HG03565 (cell line): ENCODE measurements at regions not wholly inside any gene's neighbourhood (a gene's known extent, or its start where the extent isn't known, plus 50 kb on each side); places are given as distances from the start of the nearest gene placed in this dataset.
"Not testable (repeated sequence)": the region's sequence is repeated elsewhere in the genome, so short reads cannot be mapped to it uniquely, and the experiment has no call there.

Experiments used
- ATAC-seq: cut with Tn5 transposase; IDR thresholded peaks from one replicate; pipeline ENCODE4 v1.9.1; 2021; ENCODE audit warnings: mild to moderate bottlenecking, moderate library complexity; ENCODE audit not compliant: unreplicated experiment

GRCh38 chr10:28137907-28138880 lies 139.3 kb upstream of the ODAD2 start:
- ATAC-seq, result no peak

- no peak for ATAC-seq
Measured at GRCh38 chr10:28135258-28135657, 136.4 kb upstream of the ODAD2 start.

- no peak for ATAC-seq
Measured at GRCh38 chr10:28130267-28130666, 131.4 kb upstream of the ODAD2 start.

- ATAC-seq, result no peak
Measured at GRCh38 chr10:28127881-28128280, 129.0 kb upstream of the ODAD2 start.

GRCh38 chr10:28125701-28126100 lies 126.8 kb upstream of the ODAD2 start:
- ATAC-seq, result no peak

- ATAC-seq, result no peak
Measured at GRCh38 chr10:28120795-28121194, 121.9 kb upstream of the ODAD2 start.

- ATAC-seq, result no peak
Measured at GRCh38 chr10:28120043-28120749, 121.3 kb upstream of the ODAD2 start.

GRCh38 chr10:28118985-28119628 lies 120.2 kb upstream of the ODAD2 start:
- ATAC-seq, result no peak

- ATAC-seq, result no peak
Measured at GRCh38 chr10:28113202-28113601, 114.3 kb upstream of the ODAD2 start.

- no peak for ATAC-seq
Measured at GRCh38 chr10:28111712-28112111, 112.8 kb upstream of the ODAD2 start.

- ATAC-seq, result no peak
Measured at GRCh38 chr10:28105561-28105960, 106.7 kb upstream of the ODAD2 start.

- ATAC-seq, result no peak
Measured at GRCh38 chr10:28097633-28098032, 98.8 kb upstream of the ODAD2 start.

- ATAC-seq, result no peak
Measured at GRCh38 chr10:28095791-28096378, 97.0 kb upstream of the ODAD2 start.

GRCh38 chr10:28094121-28094520 lies 95.2 kb upstream of the ODAD2 start:
- ATAC-seq, result no peak

GRCh38 chr10:28091913-28092312 lies 93.0 kb upstream of the ODAD2 start:
- no peak for ATAC-seq

GRCh38 chr10:28090506-28090905 lies 91.6 kb upstream of the ODAD2 start:
- no peak for ATAC-seq

- no peak for ATAC-seq
Measured at GRCh38 chr10:28089467-28089866, 90.6 kb upstream of the ODAD2 start.

- ATAC-seq, result no peak
Measured at GRCh38 chr10:28087661-28088351, 88.9 kb upstream of the ODAD2 start.

GRCh38 chr10:28085760-28086159 lies 86.9 kb upstream of the ODAD2 start:
- not testable (repeated sequence) for ATAC-seq

- no peak for ATAC-seq
Measured at GRCh38 chr10:28082885-28083284, 84.0 kb upstream of the ODAD2 start.

GRCh38 chr10:28082316-28082715 lies 83.4 kb upstream of the ODAD2 start:
- ATAC-seq, result no peak
